Endodermal cell (in vitro differentiated cells): ENCODE measurements at regions not wholly inside any gene's neighbourhood (a gene's known extent, or its start where the extent isn't known, plus 50 kb on each side); places are given as distances from the start of the nearest gene placed in this dataset.

Source experiments
- DNase-seq: peaks from one replicate; pipeline ENCODE4 v3.0.0-alpha.2; 2017
- H3K27ac ChIP-seq: 2 replicates; pipeline ENCODE4 v1.5.1; 2013; ENCODE audit warnings: mild to moderate bottlenecking, low read depth, low read length, moderate library complexity
- H3K27me3 ChIP-seq: 2 replicates; pipeline ENCODE4 v1.6.1; 2013; ENCODE audit warnings: mild to moderate bottlenecking, low read length, moderate library complexity; ENCODE audit not compliant: insufficient read depth, control insufficient read depth, poor library complexity, severe bottlenecking
- H3K36me3 ChIP-seq: 2 replicates; pipeline ENCODE4 v1.7.0; 2013; ENCODE audit warnings: mild to moderate bottlenecking, low read length, moderate library complexity; ENCODE audit not compliant: control insufficient read depth, insufficient read depth
- H3K4me1 ChIP-seq: one replicate; pipeline ENCODE4 v1.7.0; 2013; ENCODE audit warnings: low read length; ENCODE audit not compliant: control insufficient read depth, insufficient read depth
- H3K4me3 ChIP-seq: 2 replicates; pipeline ENCODE4 v1.5.1; 2013; ENCODE audit warnings: mild to moderate bottlenecking, low read length, moderate library complexity
- H3K9ac ChIP-seq: 2 replicates; pipeline ENCODE4 v1.6.1; 2013; ENCODE audit warnings: mild to moderate bottlenecking, low read length, moderate library complexity; ENCODE audit not compliant: poor library complexity, severe bottlenecking; ENCODE audit errors: extremely low read depth
- H3K9me3 ChIP-seq: 2 replicates; pipeline ENCODE4 v1.6.1; 2013; ENCODE audit warnings: mild to moderate bottlenecking, low read length, moderate library complexity; ENCODE audit not compliant: control insufficient read depth
- H3K27ac Mint-ChIP-seq: 2 replicates; pipeline ENCODE4 v1.8.0; 2020; ENCODE audit warnings: mixed read lengths
- H3K27me3 Mint-ChIP-seq: 2 replicates; pipeline ENCODE4 v1.8.0; 2021; ENCODE audit warnings: mild to moderate bottlenecking, mixed read lengths; ENCODE audit not compliant: insufficient read depth
- H3K36me3 Mint-ChIP-seq: 2 replicates; pipeline ENCODE4 v1.8.0; 2020; ENCODE audit warnings: low read depth, mixed read lengths
- H3K4me1 Mint-ChIP-seq: 2 replicates; pipeline ENCODE4 v1.8.0; 2020; ENCODE audit warnings: mixed read lengths
- H3K4me3 Mint-ChIP-seq: 2 replicates; pipeline ENCODE4 v1.8.0; 2020; ENCODE audit warnings: mild to moderate bottlenecking, moderate library complexity, mixed read lengths
- H3K9me3 Mint-ChIP-seq: 2 replicates; pipeline ENCODE4 v1.8.0; 2020; ENCODE audit warnings: mild to moderate bottlenecking, mixed read lengths
- WGBS, 2 experiments: methylation state at CpG; one replicate each; pipeline versions ENCODE4 v1.1.5 to v1.1.7; 2013; ENCODE audit warnings: missing lambda C conversion rate in 2 of 2, mixed read lengths in 1 of 2; ENCODE audit not compliant: insufficient coverage in 1 of 2, insufficient read length in 1 of 2; 5-methylcytosine and 5-hydroxymethylcytosine counted together
- TF ChIP-seq, protein P1 (sequence below): fragments of 200-600 bp; sonication (generic); conservative IDR thresholded peaks from 2 replicates; pipeline ENCODE4 v1.5.0; 2021; ENCODE audit warnings: antibody characterized with exemption, mild to moderate bottlenecking

DNA sequence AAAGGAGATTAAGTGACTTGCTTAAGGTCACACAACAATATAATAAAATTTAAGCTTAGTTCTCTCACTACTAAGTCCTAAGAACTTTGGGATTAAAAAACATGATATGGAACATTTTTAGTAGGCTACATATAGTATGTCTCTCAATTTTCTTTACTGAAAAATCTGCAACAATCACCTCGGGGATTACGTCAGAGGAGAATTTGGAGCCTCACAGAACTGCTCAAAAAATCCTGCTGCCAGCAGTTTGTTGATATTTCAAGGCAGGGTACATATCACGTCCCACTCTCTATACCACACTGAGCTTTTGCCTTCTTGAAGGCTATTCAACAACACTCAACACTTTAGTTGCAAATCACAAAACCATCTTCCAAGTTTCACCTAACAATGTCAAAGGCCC is 561.6 kb upstream of the BTBD3 start:
- TF ChIP-seq, protein P1, sequence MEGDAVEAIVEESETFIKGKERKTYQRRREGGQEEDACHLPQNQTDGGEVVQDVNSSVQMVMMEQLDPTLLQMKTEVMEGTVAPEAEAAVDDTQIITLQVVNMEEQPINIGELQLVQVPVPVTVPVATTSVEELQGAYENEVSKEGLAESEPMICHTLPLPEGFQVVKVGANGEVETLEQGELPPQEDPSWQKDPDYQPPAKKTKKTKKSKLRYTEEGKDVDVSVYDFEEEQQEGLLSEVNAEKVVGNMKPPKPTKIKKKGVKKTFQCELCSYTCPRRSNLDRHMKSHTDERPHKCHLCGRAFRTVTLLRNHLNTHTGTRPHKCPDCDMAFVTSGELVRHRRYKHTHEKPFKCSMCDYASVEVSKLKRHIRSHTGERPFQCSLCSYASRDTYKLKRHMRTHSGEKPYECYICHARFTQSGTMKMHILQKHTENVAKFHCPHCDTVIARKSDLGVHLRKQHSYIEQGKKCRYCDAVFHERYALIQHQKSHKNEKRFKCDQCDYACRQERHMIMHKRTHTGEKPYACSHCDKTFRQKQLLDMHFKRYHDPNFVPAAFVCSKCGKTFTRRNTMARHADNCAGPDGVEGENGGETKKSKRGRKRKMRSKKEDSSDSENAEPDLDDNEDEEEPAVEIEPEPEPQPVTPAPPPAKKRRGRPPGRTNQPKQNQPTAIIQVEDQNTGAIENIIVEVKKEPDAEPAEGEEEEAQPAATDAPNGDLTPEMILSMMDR: no peak
- H3K9me3 ChIP-seq: no peaks in the 10 kb centered on the region
- Mint-ChIP-seq H3K4me1 (peaks cover 2% of the 10 kb centered on the region), H3K9me3 (peaks cover 16% of the 10 kb centered on the region), H3K4me3 (no peak overlapping the region), H3K27me3 (peaks cover 1% of the 10 kb centered on the region), H3K36me3 (no peaks in the 10 kb centered on the region), H3K27ac (no peak overlapping the region)
- H3K27ac ChIP-seq: no peak overlapping the region
- no peaks in the 10 kb centered on the region for H3K27me3 ChIP-seq
- no peak overlapping the region for H3K9ac ChIP-seq
- no peaks in the 10 kb centered on the region for H3K36me3 ChIP-seq
- H3K4me1 ChIP-seq: no peaks in the 10 kb centered on the region
- no peak for DNase-seq
- WGBS, 2 experiments: 89% methylated on average over 3 of the region's 3 CpGs; no CpG with 5 or more reads in 1 of the 2 experiments
- H3K4me3 ChIP-seq: no peak overlapping the region

DNA sequence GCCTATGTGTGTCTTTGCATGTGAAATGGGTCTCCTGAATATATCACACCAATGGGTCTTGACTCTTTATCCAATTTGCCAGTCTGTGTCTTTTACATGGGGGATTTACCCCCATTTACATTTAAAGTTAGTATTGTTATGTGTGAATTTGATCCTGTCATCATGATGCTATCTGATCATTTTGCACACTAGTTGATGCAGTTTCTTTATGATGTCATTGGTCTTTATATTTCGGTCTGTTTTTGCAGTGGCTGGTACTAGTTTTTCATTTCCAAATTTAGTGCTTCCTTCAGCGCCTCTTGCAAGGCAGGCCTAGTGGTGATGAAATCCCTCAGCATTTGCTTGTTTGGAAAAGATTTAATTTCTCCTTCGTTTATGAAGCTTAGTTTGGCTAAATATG is 555.2 kb upstream of the BTBD3 start:
- 99 to 100% methylated on average over 2 to 3 of the region's 3 CpGs for WGBS, 2 experiments
- TF ChIP-seq, protein P1: no peak
- H3K4me1 Mint-ChIP-seq: no peaks in the 10 kb centered on the region

DNA sequence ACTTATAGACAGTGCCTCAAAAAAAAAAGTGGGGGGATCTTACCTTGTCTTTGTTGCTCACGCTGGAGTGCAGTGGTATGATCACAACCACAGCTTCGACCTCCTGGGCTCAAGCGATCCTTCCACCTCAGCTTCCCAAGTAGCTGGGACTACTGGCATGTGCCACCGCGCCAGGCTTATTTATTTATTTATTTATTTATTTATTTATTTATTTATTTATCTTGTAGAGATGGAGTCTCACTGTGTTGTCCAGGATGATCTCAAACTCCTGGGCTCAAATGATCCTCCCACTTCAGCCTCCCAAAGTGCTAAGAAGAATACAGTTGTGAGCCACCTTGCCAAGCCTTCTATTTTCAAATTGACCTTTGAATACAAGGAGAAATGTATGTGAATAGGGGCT is 553.0 kb upstream of the BTBD3 start:
- H3K9me3 Mint-ChIP-seq: peaks cover 11% of the 10 kb centered on the region
- 99% methylated on average over 3 of the region's 5 CpGs; no CpG with 5 or more reads in 1 of the 2 experiments for WGBS, 2 experiments
- H3K27me3 Mint-ChIP-seq: no peaks in the 10 kb centered on the region
- Histone ChIP-seq H3K27ac (no peak overlapping the region), H3K4me3 (no peak overlapping the region), H3K9ac (no peak overlapping the region), H3K27me3 (no peaks in the 10 kb centered on the region), H3K9me3 (no peaks in the 10 kb centered on the region), H3K36me3 (no peaks in the 10 kb centered on the region), H3K4me1 (no peaks in the 10 kb centered on the region)
- H3K36me3 Mint-ChIP-seq: peaks cover 4% of the 10 kb centered on the region
- no peaks in the 10 kb centered on the region for H3K4me1 Mint-ChIP-seq
- TF ChIP-seq, protein P1: no peak
- no peak for DNase-seq
- no peak overlapping the region for H3K4me3 Mint-ChIP-seq
- no peak overlapping the region for H3K27ac Mint-ChIP-seq

More for the DNA sequence above, 555.2 kb upstream of the BTBD3 start:
- Histone ChIP-seq H3K27ac (no peak overlapping the region), H3K27me3 (no peaks in the 10 kb centered on the region), H3K4me1 (no peaks in the 10 kb centered on the region), H3K4me3 (no peak overlapping the region), H3K9ac (no peak overlapping the region), H3K36me3 (no peaks in the 10 kb centered on the region), H3K9me3 (no peaks in the 10 kb centered on the region)
- H3K9me3 Mint-ChIP-seq: peaks cover 17% of the 10 kb centered on the region
- H3K27me3 Mint-ChIP-seq: no peaks in the 10 kb centered on the region
- no peak overlapping the region for H3K27ac Mint-ChIP-seq
- no peak overlapping the region for H3K4me3 Mint-ChIP-seq
- DNase-seq: no peak
- peaks cover 4% of the 10 kb centered on the region for H3K36me3 Mint-ChIP-seq
